ENCODE measurements at regions not wholly inside any gene's neighbourhood (a gene's known extent, or its start where the extent isn't known, plus 50 kb on each side); places are given as distances from the start of the nearest gene placed in this dataset.

GRCh38 chr2:120561379-120562035 is 174.2 kb upstream of the GLI2 start:
- 16 to 41% (median 34%) methylated on average over 9 to 11 of the region's 11 CpGs for whole genome bisulfite sequencing, 3 donors
- Histone ChIP-seq H3K4me1 (ENCODE audit: control insufficient read depth in 3 of 3, insufficient read depth in 2 of 3, low read depth in 1 of 3, low read length in 2 of 3) (peaks cover 0 to 47% (median 0%) of the 10 kb centered on the region in 3 donors), H3K9me3 (ENCODE audit: control insufficient read depth in 2 of 2, insufficient read depth in 1 of 2, low read depth in 1 of 2, low read length in 1 of 2) (no peaks in the 10 kb centered on the region), H3K36me3 (ENCODE audit: control insufficient read depth in 3 of 3, insufficient read depth in 2 of 3, low read depth in 1 of 3, low read length in 3 of 3) (no peaks in the 10 kb centered on the region), H3K27ac (ENCODE audit: low read depth in 1 of 3, low read length in 2 of 3) (no peak overlapping the region), H3K27me3 (ENCODE audit: control insufficient read depth in 3 of 3, insufficient read depth in 3 of 3, low read length in 3 of 3) (no peaks in the 10 kb centered on the region), H3K4me3 (ENCODE audit: low read depth in 1 of 3, low read length in 3 of 3) (no peak overlapping the region)
- FAIRE-seq (no peak), DNase-seq (peak; percentile 15 to 43)

GRCh38 chr2:120562218-120563005 is 173.3 kb upstream of the GLI2 start:
- Histone ChIP-seq H3K4me1 (ENCODE audit: control insufficient read depth in 3 of 3, insufficient read depth in 2 of 3, low read depth in 1 of 3, low read length in 2 of 3) (peaks cover 0 to 51% (median 0%) of the 10 kb centered on the region in 3 donors), H3K27ac (ENCODE audit: low read depth in 1 of 3, low read length in 2 of 3) (no peak overlapping the region), H3K4me3 (ENCODE audit: low read depth in 1 of 3, low read length in 3 of 3) (no peak overlapping the region), H3K36me3 (ENCODE audit: control insufficient read depth in 3 of 3, insufficient read depth in 2 of 3, low read depth in 1 of 3, low read length in 3 of 3) (no peaks in the 10 kb centered on the region), H3K27me3 (ENCODE audit: control insufficient read depth in 3 of 3, insufficient read depth in 3 of 3, low read length in 3 of 3) (no peaks in the 10 kb centered on the region), H3K9me3 (ENCODE audit: control insufficient read depth in 2 of 2, insufficient read depth in 1 of 2, low read depth in 1 of 2, low read length in 1 of 2) (no peaks in the 10 kb centered on the region)
- no peak for DNase-seq
- whole genome bisulfite sequencing, 3 donors = 57 to 81% (median 60%) methylated on average over 18 of the region's 18 CpGs
- no peak for FAIRE-seq

- DNase-seq = peak; percentile 55 to 70
- no peak overlapping the region for H3K27ac ChIP-seq (ENCODE audit: low read depth in 1 of 3, low read length in 2 of 3)
- no peaks in the 10 kb centered on the region for H3K27me3 ChIP-seq (ENCODE audit: control insufficient read depth in 3 of 3, insufficient read depth in 3 of 3, low read length in 3 of 3)
- H3K4me1 ChIP-seq (ENCODE audit: control insufficient read depth in 3 of 3, insufficient read depth in 2 of 3, low read depth in 1 of 3, low read length in 2 of 3) = peaks cover 0 to 51% (median 0%) of the 10 kb centered on the region in 3 donors
- no peaks in the 10 kb centered on the region for H3K9me3 ChIP-seq (ENCODE audit: control insufficient read depth in 2 of 2, insufficient read depth in 1 of 2, low read depth in 1 of 2, low read length in 1 of 2)
- no peak for FAIRE-seq
- no peak overlapping the region for H3K4me3 ChIP-seq (ENCODE audit: low read depth in 1 of 3, low read length in 3 of 3)
- 9 to 45% (median 32%) methylated on average over 2 of the region's 2 CpGs for WGBS, 3 donors
- H3K36me3 ChIP-seq (ENCODE audit: control insufficient read depth in 3 of 3, insufficient read depth in 2 of 3, low read depth in 1 of 3, low read length in 3 of 3) = no peaks in the 10 kb centered on the region
Measured at GRCh38 chr2:120563616-120564015, 172.1 kb upstream of the GLI2 start.

DNA sequence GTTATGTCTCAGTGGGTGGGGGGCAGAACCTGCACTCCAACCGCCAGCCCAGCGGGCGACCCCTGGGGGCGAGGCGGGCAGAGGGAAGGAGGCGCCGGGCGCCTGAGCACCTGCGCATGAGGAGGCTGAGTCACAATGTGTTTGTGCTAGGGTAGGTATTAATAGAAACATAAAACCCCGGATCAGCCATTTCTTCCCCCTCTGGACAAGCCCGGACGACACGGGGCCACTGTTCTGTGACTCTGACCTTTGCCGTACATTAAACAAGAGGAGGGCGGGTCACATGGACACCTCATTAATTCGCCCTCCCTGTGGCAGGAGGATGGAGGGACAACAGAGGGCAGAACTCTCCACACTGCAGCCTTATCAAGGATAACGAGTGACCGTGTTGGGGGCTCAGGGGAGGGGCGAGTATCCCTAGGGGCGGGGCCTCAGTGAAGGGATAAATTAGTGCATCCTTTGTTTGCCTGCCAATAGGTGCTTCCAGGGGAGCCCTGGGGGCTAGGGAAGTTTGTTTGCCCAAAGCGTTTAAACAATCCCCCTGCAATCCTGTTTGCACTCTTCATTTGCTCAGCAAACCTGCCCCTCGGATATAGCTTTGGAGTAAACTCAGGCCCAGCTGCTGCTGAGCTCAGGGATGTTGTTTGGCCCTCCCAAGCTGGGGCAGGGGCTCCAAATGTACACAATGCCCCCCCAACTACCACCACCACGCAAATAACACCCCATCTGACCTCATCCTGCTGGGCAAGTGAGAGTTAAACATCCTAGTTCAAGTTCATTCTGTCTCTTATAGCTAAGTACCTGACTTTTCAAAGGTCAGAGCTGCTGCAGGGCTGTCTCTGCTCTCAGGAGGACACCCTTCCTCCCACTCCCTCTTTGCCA is 171.2 kb upstream of the GLI2 start:
- H3K27ac ChIP-seq (ENCODE audit: low read depth in 1 of 3, low read length in 2 of 3) = no peak overlapping the region
- WGBS, 3 donors = 12 to 56% (median 31%) methylated on average over 23 of the region's 23 CpGs
- no peaks in the 10 kb centered on the region for H3K27me3 ChIP-seq (ENCODE audit: control insufficient read depth in 3 of 3, insufficient read depth in 3 of 3, low read length in 3 of 3)
- FAIRE-seq (no peak), DNase-seq (no peak)
- no peaks in the 10 kb centered on the region for H3K36me3 ChIP-seq (ENCODE audit: control insufficient read depth in 3 of 3, insufficient read depth in 2 of 3, low read depth in 1 of 3, low read length in 3 of 3)
- H3K4me1 ChIP-seq (ENCODE audit: control insufficient read depth in 3 of 3, insufficient read depth in 2 of 3, low read depth in 1 of 3, low read length in 2 of 3) = peaks cover 0 to 51% (median 0%) of the 10 kb centered on the region in 3 donors
- H3K4me3 ChIP-seq (ENCODE audit: low read depth in 1 of 3, low read length in 3 of 3) = no peak overlapping the region
- no peaks in the 10 kb centered on the region for H3K9me3 ChIP-seq (ENCODE audit: control insufficient read depth in 2 of 2, insufficient read depth in 1 of 2, low read depth in 1 of 2, low read length in 1 of 2)

- 30 to 71% (median 39%) methylated on average over 7 to 8 of the region's 8 CpGs for WGBS, 3 donors
Measured at GRCh38 chr2:120565095-120565460, 170.6 kb upstream of the GLI2 start.

DNA sequence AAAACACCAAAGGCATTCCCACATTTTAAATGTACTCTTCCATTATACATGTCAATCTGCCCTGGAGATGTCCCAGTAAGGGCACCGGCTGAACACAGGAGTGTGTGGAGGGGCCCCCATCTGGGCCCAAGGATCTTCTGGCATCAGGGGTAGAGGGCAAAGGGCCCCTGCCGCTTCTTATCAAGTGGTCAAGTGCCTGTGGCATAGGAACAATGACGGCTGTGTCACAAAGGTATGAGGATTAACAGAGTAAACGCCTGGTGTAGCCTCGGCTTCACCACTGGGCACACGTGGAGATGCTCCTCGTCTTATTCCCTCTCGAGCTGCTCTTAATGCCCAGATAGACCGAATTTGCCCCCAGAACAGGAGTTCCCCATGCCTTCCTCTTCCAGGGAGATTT is 169.7 kb upstream of the GLI2 start:
- peaks cover 0 to 48% (median 0%) of the 10 kb centered on the region in 3 donors for H3K4me1 ChIP-seq (ENCODE audit: control insufficient read depth in 3 of 3, insufficient read depth in 2 of 3, low read depth in 1 of 3, low read length in 2 of 3)
- no peaks in the 10 kb centered on the region for H3K27me3 ChIP-seq (ENCODE audit: control insufficient read depth in 3 of 3, insufficient read depth in 3 of 3, low read length in 3 of 3)
- H3K36me3 ChIP-seq (ENCODE audit: control insufficient read depth in 3 of 3, insufficient read depth in 2 of 3, low read depth in 1 of 3, low read length in 3 of 3) = no peaks in the 10 kb centered on the region
- no peaks in the 10 kb centered on the region for H3K9me3 ChIP-seq (ENCODE audit: control insufficient read depth in 2 of 2, insufficient read depth in 1 of 2, low read depth in 1 of 2, low read length in 1 of 2)
- DNase-seq (no peak), FAIRE-seq (no peak)
- H3K4me3 ChIP-seq (ENCODE audit: low read depth in 1 of 3, low read length in 3 of 3) = no peak overlapping the region
- H3K27ac ChIP-seq (ENCODE audit: low read depth in 1 of 3, low read length in 2 of 3) = no peak overlapping the region
- WGBS, 3 donors = 36 to 72% (median 47%) methylated on average over 9 of the region's 9 CpGs

More at GRCh38 chr2:120565095-120565460, 170.6 kb upstream of the GLI2 start:
- FAIRE-seq (no peak), DNase-seq (no peak)
- Histone ChIP-seq H3K27me3 (ENCODE audit: control insufficient read depth in 3 of 3, insufficient read depth in 3 of 3, low read length in 3 of 3) (no peaks in the 10 kb centered on the region), H3K4me1 (ENCODE audit: control insufficient read depth in 3 of 3, insufficient read depth in 2 of 3, low read depth in 1 of 3, low read length in 2 of 3) (peaks cover 0 to 51% (median 0%) of the 10 kb centered on the region in 3 donors), H3K4me3 (ENCODE audit: low read depth in 1 of 3, low read length in 3 of 3) (no peak overlapping the region), H3K9me3 (ENCODE audit: control insufficient read depth in 2 of 2, insufficient read depth in 1 of 2, low read depth in 1 of 2, low read length in 1 of 2) (no peaks in the 10 kb centered on the region), H3K36me3 (ENCODE audit: control insufficient read depth in 3 of 3, insufficient read depth in 2 of 3, low read depth in 1 of 3, low read length in 3 of 3) (no peaks in the 10 kb centered on the region), H3K27ac (ENCODE audit: low read depth in 1 of 3, low read length in 2 of 3) (no peak overlapping the region)

GRCh38 chr2:120566331-120567035 is 169.2 kb upstream of the GLI2 start:
- FAIRE-seq (no peak), DNase-seq (no peak)
- peaks cover 0 to 47% (median 0%) of the 10 kb centered on the region in 3 donors for H3K4me1 ChIP-seq (ENCODE audit: control insufficient read depth in 3 of 3, insufficient read depth in 2 of 3, low read depth in 1 of 3, low read length in 2 of 3)
- H3K9me3 ChIP-seq (ENCODE audit: control insufficient read depth in 2 of 2, insufficient read depth in 1 of 2, low read depth in 1 of 2, low read length in 1 of 2) = no peaks in the 10 kb centered on the region
- no peaks in the 10 kb centered on the region for H3K36me3 ChIP-seq (ENCODE audit: control insufficient read depth in 3 of 3, insufficient read depth in 2 of 3, low read depth in 1 of 3, low read length in 3 of 3)
- no peaks in the 10 kb centered on the region for H3K27me3 ChIP-seq (ENCODE audit: control insufficient read depth in 3 of 3, insufficient read depth in 3 of 3, low read length in 3 of 3)
- no peak overlapping the region for H3K4me3 ChIP-seq (ENCODE audit: low read depth in 1 of 3, low read length in 3 of 3)
- no peak overlapping the region for H3K27ac ChIP-seq (ENCODE audit: low read depth in 1 of 3, low read length in 2 of 3)
- 46 to 67% (median 62%) methylated on average over 21 of the region's 21 CpGs for WGBS, 3 donors

- H3K9me3 ChIP-seq (ENCODE audit: control insufficient read depth in 2 of 2, insufficient read depth in 1 of 2, low read depth in 1 of 2, low read length in 1 of 2) = no peaks in the 10 kb centered on the region
- 53 to 82% (median 60%) methylated on average over 2 of the region's 2 CpGs for WGBS, 3 donors
Measured at GRCh38 chr2:120567128-120567527, 168.5 kb upstream of the GLI2 start.

More at GRCh38 chr2:120567128-120567527, 168.5 kb upstream of the GLI2 start:
- H3K36me3 ChIP-seq (ENCODE audit: control insufficient read depth in 3 of 3, insufficient read depth in 2 of 3, low read depth in 1 of 3, low read length in 3 of 3) = no peaks in the 10 kb centered on the region
- DNase-seq (no peak), FAIRE-seq (no peak)
- H3K27me3 ChIP-seq (ENCODE audit: control insufficient read depth in 3 of 3, insufficient read depth in 3 of 3, low read length in 3 of 3) = no peaks in the 10 kb centered on the region
- no peak overlapping the region for H3K27ac ChIP-seq (ENCODE audit: low read depth in 1 of 3, low read length in 2 of 3)
- peaks cover 0 to 46% (median 0%) of the 10 kb centered on the region in 3 donors for H3K4me1 ChIP-seq (ENCODE audit: control insufficient read depth in 3 of 3, insufficient read depth in 2 of 3, low read depth in 1 of 3, low read length in 2 of 3)
- H3K4me3 ChIP-seq (ENCODE audit: low read depth in 1 of 3, low read length in 3 of 3) = no peak overlapping the region
